GM18951 (cell line): ENCODE measurements at regions not wholly inside any gene's neighbourhood (a gene's known extent, or its start where the extent isn't known, plus 50 kb on each side); places are given as distances from the start of the nearest gene placed in this dataset.

Experiments
- POLR2A ChIP-seq: IDR thresholded peaks from 4 replicates; pipeline ENCODE4 v1.6.1; 2011; ENCODE audit warnings: mild to moderate bottlenecking; ENCODE audit not compliant: insufficient read length, insufficient read depth; ENCODE audit errors: extremely low read depth
- in situ Hi-C: fragments of 300-500 bp; cut with MboI; formaldehyde crosslinking; loops from one replicate; pipeline ENCODE4 v1.12.0; 2022; ENCODE audit warnings: low sequenced_read_pairs, mixed read lengths, inconsistent platforms; ENCODE audit not compliant: unreplicated experiment

- TF ChIP-seq POLR2A, result no peak
- in situ Hi-C loops, result no loop called here
These were observed 145.8 kb upstream of the PAPPA start for GRCh38 chr9:116007824-116008223.

- no peak for TF ChIP-seq POLR2A
- in situ Hi-C loops, result no loop called here
These were observed 145.3 kb upstream of the PAPPA start for GRCh38 chr9:116008278-116008677.

- in situ Hi-C loops, result no loop called here
These were observed 144.2 kb upstream of the PAPPA start for GRCh38 chr9:116009420-116009819.

GRCh38 chr9:116015855-116016254, 137.7 kb upstream of the PAPPA start:
- no peak for TF ChIP-seq POLR2A
- in situ Hi-C loops, result no loop called here

More at GRCh38 chr9:116009420-116009819, 144.2 kb upstream of the PAPPA start:
- no peak for TF ChIP-seq POLR2A

- no peak for TF ChIP-seq POLR2A
- in situ Hi-C loops, result no loop called here
These were observed 133.4 kb upstream of the PAPPA start for GRCh38 chr9:116020146-116020545.

GRCh38 chr9:116020801-116021200, 132.8 kb upstream of the PAPPA start:
- no peak for TF ChIP-seq POLR2A
- in situ Hi-C loops, result no loop called here

GRCh38 chr9:116027096-116027495, 126.5 kb upstream of the PAPPA start:
- no peak for TF ChIP-seq POLR2A
- in situ Hi-C loops, result no loop called here

- TF ChIP-seq POLR2A, result no peak
- in situ Hi-C loops, result no loop called here
These were observed 126.1 kb upstream of the PAPPA start for GRCh38 chr9:116027511-116027910.

GRCh38 chr9:116027951-116028350, 125.6 kb upstream of the PAPPA start:
- in situ Hi-C loops, result no loop called here
- TF ChIP-seq POLR2A, result no peak

GRCh38 chr9:116030517-116030916, 123.1 kb upstream of the PAPPA start:
- in situ Hi-C loops, result no loop called here
- TF ChIP-seq POLR2A, result no peak

- in situ Hi-C loops, result no loop called here
- TF ChIP-seq POLR2A, result no peak
These were observed 120.7 kb upstream of the PAPPA start for GRCh38 chr9:116032683-116033440.

- TF ChIP-seq POLR2A, result no peak
- in situ Hi-C loops, result no loop called here
These were observed 114.3 kb upstream of the PAPPA start for GRCh38 chr9:116039312-116039711.

GRCh38 chr9:116039893-116040292, 113.7 kb upstream of the PAPPA start:
- in situ Hi-C loops, result no loop called here
- TF ChIP-seq POLR2A, result no peak

GRCh38 chr9:116042321-116042720, 111.3 kb upstream of the PAPPA start:
- TF ChIP-seq POLR2A, result no peak
- in situ Hi-C loops, result no loop called here
